WTC11 (cell line): ENCODE measurements at regions not wholly inside any gene's neighbourhood (a gene's known extent, or its start where the extent isn't known, plus 50 kb on each side); places are given as distances from the start of the nearest gene placed in this dataset.

ENCODE experiments used
- CREB1 ChIP-seq: sonication (generic); formaldehyde crosslinking; IDR thresholded peaks from 2 replicates; pipeline ENCODE4 v1.8.0; 2023; ENCODE audit warnings: mild to moderate bottlenecking, missing genetic modification reagents
- CTCF ChIP-seq: fragments of 200-600 bp; IDR thresholded peaks from 2 replicates; pipeline ENCODE4 v1.8.0; 2022; ENCODE audit warnings: antibody characterized with exemption
- E2F5 ChIP-seq: sonication (generic); formaldehyde crosslinking; IDR thresholded peaks from 2 replicates; pipeline ENCODE4 v1.8.1; 2022; ENCODE audit warnings: mild to moderate bottlenecking, moderate library complexity, missing genetic modification reagents
- IRF1 ChIP-seq: sonication (generic); formaldehyde crosslinking; IDR thresholded peaks from 2 replicates; pipeline ENCODE4 v1.8.0; 2023; ENCODE audit warnings: missing genetic modification reagents
- JUN ChIP-seq: sonication (generic); formaldehyde crosslinking; IDR thresholded peaks from 2 replicates; pipeline ENCODE4 v1.8.0; 2023; ENCODE audit warnings: mild to moderate bottlenecking, missing genetic modification reagents
- SP1 ChIP-seq: sonication (generic); formaldehyde crosslinking; conservative IDR thresholded peaks from 2 replicates; pipeline ENCODE4 v1.8.1; 2022; ENCODE audit warnings: missing genetic modification reagents
- USF2 ChIP-seq: sonication (generic); formaldehyde crosslinking; IDR thresholded peaks from 2 replicates; pipeline ENCODE4 v1.8.1; 2023; ENCODE audit warnings: mild to moderate bottlenecking, missing genetic modification reagents, moderate library complexity
- ZNF121 ChIP-seq: sonication (generic); formaldehyde crosslinking; IDR thresholded peaks from 2 replicates; pipeline ENCODE4 v1.8.0; 2023; ENCODE audit warnings: missing genetic modification reagents
- ZNF138 ChIP-seq: sonication (generic); formaldehyde crosslinking; conservative IDR thresholded peaks from 2 replicates; pipeline ENCODE4 v1.8.1; 2022; ENCODE audit warnings: mild to moderate bottlenecking, moderate library complexity, missing genetic modification reagents
- ZNF671 ChIP-seq: fragments of 250-450 bp; sonication (Bioruptor Pico); IDR thresholded peaks from 2 replicates; pipeline ENCODE4 v1.8.0; 2021; ENCODE audit warnings: mild to moderate bottlenecking

- TF ChIP-seq CTCF, result no peak
- no peak for TF ChIP-seq ZNF121 (CRISPR knock-in tag)
- TF ChIP-seq ZNF671 (CRISPR knock-in tag), result no peak
- no peak for TF ChIP-seq CREB1 (CRISPR knock-in tag)
- TF ChIP-seq JUN (CRISPR knock-in tag), result no peak
- no peak for TF ChIP-seq USF2 (CRISPR knock-in tag)
- TF ChIP-seq E2F5, result no peak
- TF ChIP-seq SP1 (CRISPR knock-in tag), result no peak
- TF ChIP-seq ZNF138 (CRISPR knock-in tag), result no peak
- TF ChIP-seq IRF1 (CRISPR knock-in tag), result no peak
Observed at GRCh38 chr2:7352191-7352590, 435.0 kb downstream of the RNF144A start.
